A204.1 (cell line): ENCODE measurements at regions not wholly inside any gene's neighbourhood (a gene's known extent, or its start where the extent isn't known, plus 50 kb on each side); places are given as distances from the start of the nearest gene placed in this dataset.

ENCODE experiments used
- FAIRE-seq: peaks from 2 replicates; lab custom pipeline; 2012; peaks lifted over from hg19 to GRCh38; lab: Jason Lieb, UNC

DNA sequence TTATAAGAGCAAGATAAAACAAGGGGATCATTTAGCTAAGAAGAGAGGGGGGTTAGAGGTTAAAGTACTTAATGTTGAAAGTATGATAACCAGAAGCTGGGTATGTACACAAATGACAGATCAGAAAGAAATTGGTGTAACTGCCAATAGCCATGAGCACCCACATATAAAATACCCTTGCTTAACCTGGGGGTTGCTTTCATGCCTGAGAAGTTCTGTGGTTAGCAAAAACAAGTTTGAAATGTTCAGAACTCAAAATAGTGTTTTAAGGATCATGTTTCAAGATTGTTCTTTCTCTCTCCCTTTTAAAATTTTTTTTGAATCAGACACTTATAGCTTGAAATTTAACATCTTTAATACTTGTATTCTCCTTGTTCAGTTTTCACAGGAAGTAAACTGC lies 321.4 kb upstream of the GBE1 start:
- no peak for FAIRE-seq

- no peak for FAIRE-seq
Measured at GRCh38 chr3:82081351-82081750, 319.9 kb upstream of the GBE1 start.

GRCh38 chr3:82080792-82081191 lies 319.3 kb upstream of the GBE1 start:
- no peak for FAIRE-seq

DNA sequence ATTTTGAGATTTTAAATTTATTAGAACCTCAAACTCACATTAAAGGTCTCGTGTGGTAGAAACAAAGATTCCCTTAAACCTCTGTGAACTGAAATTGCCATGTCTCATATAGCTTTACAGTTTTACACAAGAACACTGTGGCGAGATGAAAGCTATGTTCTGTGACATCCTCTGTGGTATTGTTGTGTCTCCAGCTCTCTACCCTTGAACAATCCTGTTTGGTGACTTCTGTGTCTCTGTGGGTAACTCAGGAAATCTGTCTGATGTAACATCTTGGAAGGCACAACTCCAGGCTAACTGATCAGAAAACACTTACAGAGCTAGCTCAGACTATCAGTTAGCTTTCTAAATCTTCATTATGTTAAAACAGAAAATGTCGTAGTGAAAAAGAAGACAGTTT lies 318.8 kb upstream of the GBE1 start:
- FAIRE-seq: no peak

DNA sequence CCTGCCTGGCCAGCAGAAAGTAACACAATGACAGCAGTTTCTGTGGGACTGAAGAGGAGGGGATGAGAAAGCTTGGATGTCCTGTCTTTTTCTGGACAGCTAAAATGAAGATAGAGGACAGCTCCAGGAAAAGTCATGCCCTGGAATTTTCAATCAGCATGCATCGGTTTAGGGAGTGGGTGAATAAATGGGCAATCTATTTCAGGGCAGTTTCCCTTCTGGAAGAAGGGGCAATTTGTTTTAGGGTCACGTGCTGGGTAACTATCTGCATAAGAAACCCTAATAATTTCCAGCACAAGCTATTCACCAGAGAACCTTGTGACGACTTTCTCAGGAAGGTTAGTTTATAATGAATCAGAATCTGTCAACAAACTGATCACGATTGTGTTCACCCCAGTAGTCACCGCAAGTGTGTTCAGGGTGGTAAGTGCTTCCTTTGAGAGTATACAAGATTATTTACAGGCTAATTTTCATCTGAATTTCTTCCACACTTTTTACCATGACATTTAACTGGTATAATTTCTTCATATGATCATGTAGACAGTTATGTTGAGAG lies 318.0 kb upstream of the GBE1 start:
- FAIRE-seq: no peak

DNA sequence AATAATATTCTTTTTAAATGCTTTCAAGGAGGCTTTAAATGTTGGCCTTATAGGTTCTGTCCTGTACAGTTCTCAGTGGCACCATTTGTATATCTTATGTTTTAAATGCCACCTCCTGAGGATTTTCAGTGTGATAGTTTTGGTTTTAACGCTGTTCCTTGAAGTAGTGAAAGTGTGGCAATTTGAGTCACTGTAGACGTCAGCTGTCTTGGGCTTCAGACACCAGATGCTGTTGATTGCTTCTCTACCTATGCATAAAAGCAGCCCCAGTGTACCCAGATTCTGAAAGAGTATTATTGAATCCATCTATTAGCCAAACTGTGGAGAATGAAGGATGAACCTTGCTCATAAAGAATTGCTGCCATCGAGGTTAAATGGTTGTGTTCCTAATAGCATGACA lies 316.8 kb upstream of the GBE1 start:
- FAIRE-seq: no peak

DNA sequence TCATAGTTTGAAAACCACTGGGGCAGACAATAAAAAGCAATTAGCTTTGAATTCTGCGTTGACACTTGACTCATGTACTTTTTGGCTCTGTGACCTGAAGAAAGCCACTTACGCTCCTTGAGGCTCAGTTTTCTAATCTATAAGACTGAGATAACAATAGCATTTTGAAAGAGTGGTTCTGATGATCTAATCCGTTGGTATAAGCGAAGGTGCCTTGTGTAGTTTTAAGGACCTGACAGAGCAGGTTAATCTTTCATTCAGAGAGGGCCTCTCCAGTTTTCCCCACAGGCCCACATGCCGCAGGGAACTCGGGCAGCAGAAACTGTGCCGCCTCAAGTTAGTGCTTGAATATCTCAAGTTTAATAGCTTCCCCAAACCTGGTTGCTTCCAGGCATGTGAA lies 306.0 kb upstream of the GBE1 start:
- FAIRE-seq: no peak

DNA sequence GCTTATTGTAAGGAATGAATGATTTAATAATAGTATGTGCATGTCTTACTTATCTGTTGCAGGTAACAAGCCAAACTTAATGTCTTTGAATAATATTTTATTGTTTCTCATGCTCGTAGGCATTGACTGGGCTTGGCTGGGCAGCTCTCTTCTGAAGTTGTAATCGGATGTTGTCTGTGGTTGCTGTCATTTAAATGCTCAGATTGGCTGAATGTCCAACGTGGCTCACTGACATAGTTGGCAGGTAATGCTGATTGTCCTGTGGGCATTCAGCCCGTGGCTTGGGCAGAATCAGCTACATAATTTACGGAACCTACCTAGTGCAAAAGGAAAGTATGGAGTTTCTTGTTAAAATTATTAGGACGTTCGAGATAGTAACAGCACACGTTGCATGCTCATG lies 297.4 kb upstream of the GBE1 start:
- FAIRE-seq: no peak

GRCh38 chr3:82055792-82056191 lies 294.3 kb upstream of the GBE1 start:
- no peak for FAIRE-seq

DNA sequence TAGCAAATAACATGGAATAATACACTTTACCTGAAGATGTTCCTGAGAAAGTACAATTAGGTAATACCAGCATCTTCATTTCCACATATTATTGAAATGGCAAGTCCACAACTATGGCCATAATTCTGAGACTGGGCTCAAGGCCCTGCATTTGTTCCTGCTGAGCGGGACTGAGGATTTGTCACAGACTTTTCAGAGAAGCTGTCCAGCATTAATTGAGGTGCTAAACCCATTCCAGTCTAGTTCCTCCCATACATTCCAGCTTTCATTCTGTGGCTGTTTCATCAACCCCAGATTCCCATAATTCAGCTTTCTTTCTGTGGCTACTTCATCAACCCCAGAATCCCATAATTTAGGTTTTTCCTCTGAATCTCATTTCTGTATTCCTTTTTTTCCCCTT lies 293.4 kb upstream of the GBE1 start:
- no peak for FAIRE-seq

DNA sequence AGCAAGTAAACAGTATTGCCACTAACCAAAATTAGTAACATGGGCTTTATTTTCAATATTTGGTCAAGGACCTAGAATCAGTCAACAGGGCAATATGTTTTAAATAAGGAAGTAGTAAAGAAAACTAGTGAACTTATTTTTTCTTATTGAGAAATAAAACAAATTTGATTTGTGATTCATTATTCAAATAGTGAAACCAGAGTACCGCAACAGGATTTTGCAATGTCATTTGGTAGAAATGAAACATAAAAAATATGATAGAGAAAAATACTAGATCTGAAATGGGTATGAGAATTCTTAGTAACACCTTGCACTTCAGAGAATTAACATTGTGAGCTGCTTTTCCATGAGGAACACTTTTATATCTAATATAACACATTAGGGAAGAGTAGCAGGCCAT lies 291.8 kb upstream of the GBE1 start:
- FAIRE-seq: no peak

GRCh38 chr3:82050382-82050781 lies 288.9 kb upstream of the GBE1 start:
- no peak for FAIRE-seq

DNA sequence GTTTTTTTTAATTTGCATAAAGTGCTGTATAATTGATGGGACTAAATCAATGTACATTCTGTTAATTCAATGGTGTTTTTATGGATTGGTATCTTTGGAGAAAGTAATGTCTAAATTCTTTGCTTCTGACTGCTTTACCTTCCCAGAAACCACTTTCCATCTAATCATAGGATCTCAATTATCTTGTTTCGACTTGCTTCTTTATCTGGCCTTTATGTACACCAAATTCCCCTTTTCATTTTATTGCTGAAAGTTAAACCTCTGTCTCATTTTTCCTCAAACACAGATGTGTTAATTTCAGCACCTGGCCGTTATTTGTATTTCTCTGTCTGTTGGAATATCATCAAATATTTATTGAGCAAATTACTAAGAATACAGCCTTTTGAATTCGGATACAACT lies 287.3 kb upstream of the GBE1 start:
- FAIRE-seq: no peak

GRCh38 chr3:82044930-82045705 lies 283.7 kb upstream of the GBE1 start:
- no peak for FAIRE-seq

GRCh38 chr3:82038556-82038955 lies 277.1 kb upstream of the GBE1 start:
- no peak for FAIRE-seq

DNA sequence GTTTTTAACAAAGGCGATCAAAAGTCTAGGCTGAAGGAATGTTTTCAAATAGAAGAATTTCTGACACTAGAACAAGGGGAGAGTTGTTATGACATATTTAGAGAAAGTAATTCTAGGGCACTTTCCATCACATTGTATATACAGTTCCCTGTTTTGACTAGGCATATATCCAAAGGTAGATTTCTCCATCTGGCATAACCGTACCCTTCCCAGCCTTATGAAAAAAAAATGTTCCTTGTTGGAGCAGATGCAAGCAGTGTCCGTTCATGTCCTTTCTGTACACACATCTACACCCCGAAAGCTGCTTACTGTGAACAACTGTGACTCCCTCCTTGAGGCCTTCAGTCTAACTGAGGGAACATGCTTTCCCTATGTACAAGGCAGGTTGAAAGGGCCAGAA lies 271.7 kb upstream of the GBE1 start:
- FAIRE-seq: no peak

DNA sequence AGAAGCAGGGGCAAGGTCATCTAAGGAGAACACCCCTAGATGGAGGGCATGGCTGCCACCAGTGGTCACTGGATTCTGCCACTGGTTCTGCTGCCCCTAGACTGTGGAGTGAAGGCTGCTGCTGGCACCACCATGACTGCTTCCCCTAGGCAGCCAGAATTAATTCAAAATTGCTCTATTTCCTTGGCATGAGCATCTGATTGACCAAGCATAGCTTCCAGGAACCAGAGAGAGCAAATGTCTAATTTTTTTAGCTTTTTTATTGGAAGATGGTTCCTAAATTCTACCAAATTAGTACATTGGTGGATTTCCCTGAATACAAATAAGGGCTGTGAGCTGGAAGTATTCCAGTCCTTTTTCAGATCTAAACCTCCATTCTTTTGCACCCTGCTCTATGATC lies 270.2 kb upstream of the GBE1 start:
- FAIRE-seq: no peak

GRCh38 chr3:82030916-82031315 lies 269.5 kb upstream of the GBE1 start:
- no peak for FAIRE-seq

DNA sequence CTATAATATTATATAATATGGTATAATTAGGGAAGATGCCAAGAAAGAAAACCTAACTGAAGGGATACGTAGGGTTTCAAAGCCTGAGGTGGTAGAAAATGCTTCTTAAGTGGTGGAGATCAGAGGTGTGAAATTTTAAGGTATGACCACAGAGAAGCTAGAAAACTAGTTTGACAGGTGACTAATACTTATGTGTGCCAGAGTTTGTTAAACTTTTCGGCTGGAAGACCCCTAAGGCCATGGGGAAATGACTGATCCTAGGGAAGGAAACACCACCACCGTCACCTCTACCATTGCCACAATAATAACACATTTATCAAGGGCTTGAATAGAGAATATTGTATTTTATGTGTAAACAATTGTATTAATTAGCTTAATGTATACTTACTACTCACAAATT lies 261.4 kb upstream of the GBE1 start:
- no peak for FAIRE-seq

- no peak for FAIRE-seq
Measured at GRCh38 chr3:82020282-82020681, 258.8 kb upstream of the GBE1 start.

- no peak for FAIRE-seq
Measured at GRCh38 chr3:82015241-82015640, 253.8 kb upstream of the GBE1 start.

DNA sequence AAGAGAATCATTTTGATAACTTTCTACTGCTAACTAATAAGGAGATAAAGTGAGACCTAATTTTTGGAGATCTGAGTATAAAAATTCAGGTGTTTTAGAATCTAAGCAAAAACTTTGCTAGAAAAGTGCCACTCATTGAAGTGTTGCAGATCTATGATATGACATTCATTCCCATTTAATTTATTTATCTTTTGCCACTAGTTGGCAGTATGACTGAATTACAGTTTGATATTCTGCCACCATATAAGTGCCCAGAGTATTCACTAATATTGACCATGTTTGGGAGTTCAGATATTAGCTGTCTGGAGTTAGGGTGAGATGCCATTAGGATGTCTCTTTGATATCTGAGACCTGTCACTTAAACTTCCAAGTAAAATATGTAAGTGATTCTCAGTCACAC lies 251.3 kb upstream of the GBE1 start:
- no peak for FAIRE-seq

DNA sequence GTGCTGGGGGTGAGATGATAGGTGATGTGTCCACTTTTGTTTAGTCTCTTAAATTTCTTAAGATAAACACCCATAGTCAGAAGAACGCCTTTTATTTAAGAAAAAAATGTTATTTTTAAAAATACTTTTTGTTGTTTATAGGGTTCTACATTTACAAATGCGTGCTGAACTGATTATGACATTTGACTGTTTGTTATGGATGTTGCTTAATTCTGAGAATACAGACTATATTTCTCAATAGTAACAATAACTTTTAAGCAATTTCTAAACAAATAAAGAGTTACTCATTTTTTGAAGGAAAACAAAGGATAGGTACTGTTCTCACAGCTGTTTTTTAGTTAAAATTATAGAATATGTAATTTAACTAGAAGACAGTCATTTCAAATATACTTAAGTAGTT lies 249.9 kb upstream of the GBE1 start:
- peak; percentile 40 for FAIRE-seq

DNA sequence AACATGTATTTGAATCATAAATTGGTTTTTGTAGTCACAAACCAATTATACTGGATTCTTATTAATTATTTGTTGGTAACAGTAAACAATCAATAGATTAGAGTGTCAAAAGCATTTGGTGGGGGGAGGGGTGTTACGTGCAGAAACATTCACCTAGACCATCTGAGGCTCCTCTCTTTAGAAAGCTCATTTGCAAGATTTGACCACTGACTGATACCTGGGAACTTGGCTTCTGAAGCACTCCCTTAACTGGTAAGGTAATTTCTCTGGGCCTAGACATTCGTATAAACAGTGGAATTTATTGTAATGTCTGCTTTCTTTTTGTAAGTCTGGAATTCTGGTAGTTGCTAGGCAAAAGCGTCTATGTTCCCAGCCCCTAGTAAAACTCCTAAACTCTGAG lies 243.8 kb upstream of the GBE1 start:
- FAIRE-seq: no peak

- FAIRE-seq: no peak
Measured at GRCh38 chr3:82004266-82004665, 242.8 kb upstream of the GBE1 start.
